GM21423 (cell line): ENCODE measurements at regions not wholly inside any gene's neighbourhood (a gene's known extent, or its start where the extent isn't known, plus 50 kb on each side); places are given as distances from the start of the nearest gene placed in this dataset.

Source experiments
- ATAC-seq: cut with Tn5 transposase; IDR thresholded peaks from one replicate; pipeline ENCODE4 v1.9.1; 2021; ENCODE audit warnings: mild to moderate bottlenecking, moderate library complexity; ENCODE audit not compliant: unreplicated experiment

DNA sequence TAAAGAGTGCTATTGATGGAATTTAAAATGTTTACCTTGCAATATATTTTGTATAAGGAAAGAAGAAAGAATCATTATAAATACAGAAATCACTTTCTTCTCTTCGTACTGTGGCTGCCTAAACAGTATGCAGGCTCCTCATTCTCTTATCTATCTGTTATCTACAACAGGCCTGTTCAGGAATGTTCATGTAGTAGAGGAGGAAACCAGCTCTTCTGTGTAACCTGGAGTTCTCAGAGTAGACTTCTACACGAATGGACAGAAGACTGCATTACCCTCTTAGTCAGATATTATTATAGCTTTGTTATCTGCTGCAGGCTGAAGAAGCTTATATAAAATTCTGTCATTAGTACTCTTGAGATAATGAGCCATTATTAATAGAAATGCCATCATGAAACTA, 1225.9 kb upstream of the CNTN5 start:
- no peak for ATAC-seq

DNA sequence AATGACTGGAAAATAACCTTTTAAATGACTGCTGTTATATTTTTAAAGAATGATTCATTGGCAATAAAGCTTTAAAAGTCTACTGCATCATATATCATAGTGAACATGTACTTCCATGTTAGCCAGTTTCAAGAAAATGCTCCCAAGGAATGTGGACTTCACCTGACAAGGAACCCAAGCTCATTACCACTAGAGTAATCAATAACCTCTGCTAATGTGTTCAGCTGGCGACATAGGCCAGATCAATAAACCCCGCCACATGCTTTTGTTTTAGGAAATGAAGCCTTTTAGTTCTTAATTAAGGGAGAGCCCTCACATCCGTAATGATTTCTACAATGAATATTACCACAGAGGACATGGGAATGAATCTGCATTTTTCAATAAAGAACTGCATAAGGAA, 1219.9 kb upstream of the CNTN5 start:
- ATAC-seq = no peak

DNA sequence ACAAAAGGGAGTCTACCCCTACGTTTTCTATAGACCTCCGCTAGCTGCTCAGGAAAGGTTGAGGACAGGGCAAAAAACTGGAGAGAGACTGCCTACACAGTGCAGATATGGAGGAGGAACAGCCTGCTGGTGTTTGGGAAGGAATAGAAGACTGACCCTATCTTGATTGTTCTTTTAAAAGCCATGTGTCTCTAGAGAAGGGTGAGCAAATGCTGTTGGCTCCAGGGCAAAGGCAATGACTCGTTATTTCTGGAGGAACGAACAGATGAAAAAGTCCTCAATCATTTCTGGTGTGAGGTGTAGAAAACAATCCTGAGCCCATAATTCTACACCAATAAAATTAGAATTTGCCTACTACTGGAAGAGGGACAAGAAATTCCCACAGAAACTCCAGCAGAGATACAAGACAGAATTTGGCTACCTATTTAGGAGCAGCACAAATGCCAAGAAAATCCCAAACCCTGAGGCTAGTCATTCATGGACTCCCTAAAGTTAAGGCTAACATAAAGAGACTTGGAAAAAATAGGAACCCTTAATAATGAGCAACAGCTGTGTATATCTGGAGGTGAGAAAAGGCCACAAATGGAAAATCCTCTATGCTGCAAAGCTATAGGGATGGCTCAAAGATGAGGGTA, 1206.3 kb upstream of the CNTN5 start:
- ATAC-seq = no peak

DNA sequence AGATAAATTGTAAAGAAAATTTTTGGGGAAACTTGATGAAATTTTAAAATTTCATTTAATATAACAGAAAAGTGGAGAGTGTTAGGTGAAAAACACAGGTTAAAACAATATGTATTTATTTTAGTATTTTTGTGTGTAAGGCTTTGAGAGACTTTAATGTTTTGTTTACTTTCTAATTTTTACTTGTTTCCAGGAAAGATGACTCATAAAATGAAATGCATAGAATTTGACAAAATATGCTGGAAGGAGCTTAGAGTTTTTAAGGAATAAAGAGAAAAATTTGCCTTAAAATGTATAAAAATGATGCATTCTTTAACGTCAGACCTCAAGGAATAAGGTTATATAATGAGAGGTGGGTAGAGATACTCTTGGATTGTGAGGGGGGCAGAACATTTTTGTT, 1205.1 kb upstream of the CNTN5 start:
- ATAC-seq = no peak

DNA sequence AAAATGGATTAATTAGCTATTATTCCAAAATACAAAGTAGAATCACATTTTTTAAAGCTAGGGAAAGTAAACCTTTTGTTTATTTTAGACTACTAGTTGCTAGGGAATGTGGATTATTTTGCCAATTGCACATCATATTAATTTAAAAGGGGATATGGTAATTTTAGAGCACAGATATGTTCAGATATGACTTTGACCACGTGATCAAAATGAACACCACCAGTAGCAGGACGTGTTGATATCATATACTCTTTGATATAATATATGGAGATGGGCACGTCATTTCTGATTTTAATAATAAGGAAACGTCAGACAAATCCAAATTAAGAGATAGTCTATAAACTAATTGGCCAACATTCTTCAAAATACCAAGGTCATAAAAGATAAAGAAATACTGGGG, 1188.3 kb upstream of the CNTN5 start:
- ATAC-seq = no peak

DNA sequence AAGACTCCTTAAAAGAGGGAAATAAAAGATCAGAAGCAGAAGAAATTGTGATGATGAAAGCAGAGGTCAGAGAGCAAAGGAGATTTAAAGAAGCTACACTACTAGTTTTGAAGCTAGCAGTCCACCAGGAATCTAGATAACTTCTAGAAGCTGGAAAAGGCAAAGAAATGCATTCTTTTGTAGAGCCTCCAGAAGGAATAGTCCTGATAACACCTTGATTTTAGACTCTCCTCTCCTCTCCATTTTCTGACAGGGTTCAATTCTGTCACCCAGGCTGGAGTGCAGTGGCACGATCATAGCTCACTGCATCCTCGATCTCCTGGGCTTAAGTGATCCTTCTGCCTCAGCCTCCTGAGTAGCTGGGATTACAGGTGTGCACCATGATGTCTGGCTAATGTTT, 1187.3 kb upstream of the CNTN5 start:
- ATAC-seq = no peak

DNA sequence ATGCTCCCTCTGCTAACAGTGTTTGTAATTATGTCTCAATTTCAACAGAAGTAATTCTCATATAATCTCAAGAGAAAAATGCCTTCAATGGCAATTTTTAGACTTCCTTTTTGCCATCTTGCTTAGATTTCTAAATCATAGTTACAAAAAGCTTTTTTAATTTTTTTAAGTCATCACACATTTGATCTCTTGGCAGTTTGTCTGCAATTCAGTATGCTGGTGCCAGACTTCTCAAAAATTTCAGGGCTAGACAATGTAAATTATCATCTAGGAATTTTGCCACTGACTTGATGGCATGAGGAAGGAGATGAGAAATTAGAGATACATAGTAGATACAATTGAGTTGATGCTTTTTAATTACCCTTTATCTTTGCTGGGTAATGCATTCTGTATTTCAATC, 1176.7 kb upstream of the CNTN5 start:
- no peak for ATAC-seq

DNA sequence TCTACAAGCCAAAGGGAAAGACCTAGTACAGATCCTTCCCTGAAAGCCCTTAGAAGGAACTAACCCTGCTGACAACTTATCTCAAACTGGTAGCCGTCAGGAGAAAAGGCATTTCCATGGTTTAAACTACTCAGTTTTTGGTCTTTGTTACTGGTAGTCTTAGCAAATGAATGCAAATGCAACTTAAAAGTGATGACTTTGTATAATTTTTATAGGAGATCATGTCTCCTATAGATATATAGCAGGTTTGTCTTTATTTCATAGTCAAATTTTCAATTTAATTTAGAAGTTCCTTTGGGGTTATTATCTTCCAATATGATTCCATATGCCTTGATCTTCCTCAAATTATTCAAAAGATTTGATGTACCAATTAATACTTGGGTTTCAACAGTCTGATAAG, 1173.0 kb upstream of the CNTN5 start:
- no peak for ATAC-seq

DNA sequence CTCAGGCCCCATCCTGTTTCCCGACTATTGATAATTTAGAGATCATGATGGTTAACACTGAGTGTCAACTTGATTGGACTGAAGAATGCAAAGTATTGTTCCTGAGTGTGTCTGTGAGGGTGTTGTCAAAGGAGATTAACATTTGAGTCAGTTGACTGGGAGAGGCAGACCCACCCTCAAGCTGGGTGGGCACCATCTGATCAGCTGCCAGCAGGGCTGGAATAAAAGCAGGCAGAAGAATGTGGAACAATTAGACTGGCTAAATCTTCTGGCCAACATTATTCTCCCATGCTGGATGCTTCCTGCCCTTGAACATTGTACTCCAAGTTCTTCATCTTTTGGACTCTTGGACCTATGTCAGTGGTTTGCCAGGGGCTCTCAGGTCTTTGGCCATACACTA, 1170.0 kb upstream of the CNTN5 start:
- no peak for ATAC-seq

DNA sequence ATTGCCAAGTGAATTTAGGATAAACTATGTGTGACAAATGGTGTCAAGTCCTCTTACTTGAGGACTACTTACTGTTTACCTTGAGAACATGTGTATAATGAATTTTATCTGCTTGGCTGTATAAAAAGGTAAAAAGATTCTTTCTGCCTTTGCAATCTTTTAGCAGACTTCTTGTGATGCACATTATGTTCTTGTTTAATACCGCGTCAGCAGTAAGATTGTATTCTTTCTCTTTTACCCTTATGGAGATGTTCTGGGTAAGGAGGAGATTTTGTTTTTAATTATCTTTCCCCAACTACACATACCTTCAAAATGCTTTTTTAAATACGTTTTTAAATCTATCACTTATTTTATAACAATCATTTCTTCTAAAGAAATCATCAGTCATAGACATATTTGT, 1166.4 kb upstream of the CNTN5 start:
- no peak for ATAC-seq

DNA sequence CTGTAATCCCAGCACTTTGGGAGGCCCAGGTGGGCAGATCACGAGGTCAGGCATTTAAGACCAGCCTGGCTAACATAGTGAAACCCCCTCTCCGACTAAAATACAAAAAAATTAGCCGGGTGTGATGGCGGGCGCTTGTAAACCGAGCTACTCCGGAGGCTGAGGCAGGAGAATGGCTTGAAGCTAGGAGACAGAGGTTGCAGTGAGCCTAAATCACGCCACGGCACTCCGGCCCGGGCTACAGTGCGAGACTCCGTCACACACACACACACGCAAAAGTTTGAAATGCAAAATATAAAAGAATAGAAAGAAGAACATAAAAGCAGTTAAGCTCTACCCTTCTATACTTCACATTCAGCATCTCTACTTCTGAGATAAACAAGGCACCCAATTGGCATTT, 1165.9 kb upstream of the CNTN5 start:
- ATAC-seq = no peak

DNA sequence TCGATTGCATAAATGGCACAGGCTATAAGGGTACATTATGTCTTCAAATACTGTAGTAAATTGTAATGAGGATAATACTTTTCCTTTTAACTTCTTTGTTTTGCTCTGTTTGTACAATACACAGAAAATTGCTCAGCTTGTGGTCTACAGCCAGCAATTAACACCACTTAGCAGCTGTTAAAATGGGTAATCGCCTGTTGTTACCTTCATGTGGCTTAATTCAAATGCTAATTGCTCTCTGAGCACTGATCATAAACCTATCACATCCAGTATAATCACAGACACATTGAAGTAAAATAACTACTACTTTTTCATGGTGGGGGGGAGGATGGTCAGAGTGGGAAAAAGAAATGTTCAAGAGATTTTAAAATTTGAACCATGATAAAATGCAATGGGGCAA, 1164.1 kb upstream of the CNTN5 start:
- ATAC-seq = no peak

DNA sequence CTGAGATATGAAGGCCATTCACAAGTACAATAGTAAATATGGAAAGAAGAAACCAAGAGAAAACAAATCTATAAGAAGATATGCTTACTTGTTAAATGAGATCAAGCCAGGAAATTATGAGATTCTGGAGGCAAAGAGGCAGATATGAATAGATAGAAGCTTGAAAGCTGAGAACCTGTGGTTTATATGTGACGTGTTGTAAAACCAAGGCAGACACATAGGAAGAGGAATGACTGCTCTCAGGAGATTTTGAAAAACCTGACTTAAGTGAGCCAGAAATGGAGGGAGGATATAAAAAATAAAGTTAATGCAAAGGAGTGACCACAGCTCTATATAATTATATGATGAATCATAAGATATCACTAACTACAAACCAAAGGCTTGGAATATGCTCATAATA, 1160.5 kb upstream of the CNTN5 start:
- ATAC-seq = no peak

DNA sequence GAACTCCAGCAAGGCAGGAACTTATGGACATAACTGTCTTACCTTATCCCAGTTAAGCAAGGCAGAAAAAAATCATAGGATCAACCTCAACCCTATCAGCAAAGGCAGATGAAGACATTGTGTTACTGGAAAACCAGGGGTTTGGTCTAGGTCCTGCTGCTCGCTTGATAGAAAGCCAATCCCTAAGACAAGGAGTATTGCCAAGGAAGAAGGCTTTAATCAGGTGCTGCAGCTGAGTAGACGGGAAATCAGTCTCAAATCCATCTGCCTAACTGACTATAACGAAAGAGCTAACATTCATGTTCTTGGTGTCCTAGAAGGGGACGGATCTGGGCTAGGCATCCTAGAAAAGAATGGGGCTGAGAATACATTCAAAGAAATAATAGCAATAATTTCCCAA, 1158.7 kb upstream of the CNTN5 start:
- no peak for ATAC-seq

DNA sequence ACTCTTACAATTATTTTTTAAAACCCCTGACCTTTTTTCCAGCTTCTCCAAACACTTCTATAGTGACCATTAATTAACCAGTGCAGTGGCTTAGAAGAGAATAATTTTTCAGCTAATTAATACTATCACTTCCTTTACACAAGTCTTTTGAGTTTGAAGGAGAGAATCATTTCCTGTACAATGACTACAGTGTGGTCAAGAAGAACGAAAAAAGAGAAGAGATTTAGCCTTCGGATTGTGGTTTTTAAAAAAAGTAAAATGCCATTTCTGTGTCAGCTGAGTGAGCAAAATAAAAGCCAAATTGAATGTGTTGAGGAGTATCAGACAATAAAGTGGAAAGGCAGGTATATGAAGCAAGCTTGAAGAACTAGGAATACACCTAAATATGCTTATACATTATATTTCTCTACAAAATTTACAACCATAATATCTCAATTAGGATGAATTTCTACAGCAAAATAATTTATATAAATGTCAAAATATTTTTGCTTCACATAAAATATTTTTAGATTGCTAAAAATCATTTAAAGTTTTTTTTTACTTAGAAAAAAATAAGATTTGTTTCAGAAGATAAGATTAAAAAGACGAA, 1155.2 kb upstream of the CNTN5 start:
- no peak for ATAC-seq

DNA sequence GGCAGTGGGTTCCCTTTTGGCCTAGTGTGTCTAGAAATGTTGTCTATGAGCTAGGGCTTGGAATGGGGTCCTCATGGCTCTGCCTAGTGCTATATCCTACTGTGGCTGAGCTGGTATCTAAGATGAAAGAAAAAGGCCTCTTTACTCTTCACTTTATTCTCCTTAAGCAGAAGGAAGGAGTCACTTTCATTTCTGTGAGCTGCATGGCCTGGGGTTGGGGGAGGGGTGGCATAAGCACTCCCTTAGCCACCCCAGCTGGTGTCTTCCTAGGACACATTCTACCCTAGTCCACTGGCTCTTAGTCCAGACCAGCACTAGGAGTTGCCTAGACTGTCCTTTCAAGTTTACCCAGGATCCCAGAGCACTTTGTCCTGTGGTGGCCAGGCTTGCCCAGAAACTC, 1148.9 kb upstream of the CNTN5 start:
- ATAC-seq = no peak

DNA sequence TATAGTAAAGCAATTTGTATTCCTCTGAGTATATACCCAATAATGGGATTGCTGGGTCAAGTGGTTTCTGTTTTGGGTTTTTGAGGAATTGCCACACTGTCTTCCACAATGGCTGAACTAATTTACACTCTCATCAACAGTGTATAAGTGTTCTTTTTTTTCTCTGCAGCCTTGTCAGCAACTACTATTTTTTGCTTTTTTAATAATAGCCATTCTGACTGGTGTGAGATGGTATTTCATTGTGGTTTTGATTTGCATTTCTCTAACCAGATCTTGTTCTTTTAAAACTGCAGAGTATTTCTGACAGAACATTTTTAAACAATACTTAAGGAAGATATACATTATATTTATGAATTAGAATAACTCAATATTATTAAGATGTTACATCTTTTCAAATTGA, 1140.5 kb upstream of the CNTN5 start:
- no peak for ATAC-seq

DNA sequence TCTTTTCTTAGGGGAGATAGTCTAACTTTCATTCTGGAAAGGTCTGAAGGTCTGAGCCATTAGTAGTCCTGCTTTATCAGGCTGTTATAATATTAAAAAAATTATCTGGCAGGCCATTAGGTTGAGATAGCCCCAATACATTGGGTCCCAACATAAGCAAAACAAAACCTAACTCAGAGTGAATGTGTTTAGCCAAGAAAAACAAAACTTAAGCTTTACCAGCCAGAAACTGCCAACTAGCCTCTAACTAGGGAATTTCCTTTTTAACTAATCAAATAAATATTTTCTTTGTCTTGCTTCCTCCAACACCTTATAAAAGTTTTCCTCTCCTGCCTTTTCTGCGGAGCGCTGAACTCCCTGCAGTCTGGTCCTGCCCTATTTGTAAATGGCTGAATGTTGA, 1137.7 kb upstream of the CNTN5 start:
- ATAC-seq = no peak

DNA sequence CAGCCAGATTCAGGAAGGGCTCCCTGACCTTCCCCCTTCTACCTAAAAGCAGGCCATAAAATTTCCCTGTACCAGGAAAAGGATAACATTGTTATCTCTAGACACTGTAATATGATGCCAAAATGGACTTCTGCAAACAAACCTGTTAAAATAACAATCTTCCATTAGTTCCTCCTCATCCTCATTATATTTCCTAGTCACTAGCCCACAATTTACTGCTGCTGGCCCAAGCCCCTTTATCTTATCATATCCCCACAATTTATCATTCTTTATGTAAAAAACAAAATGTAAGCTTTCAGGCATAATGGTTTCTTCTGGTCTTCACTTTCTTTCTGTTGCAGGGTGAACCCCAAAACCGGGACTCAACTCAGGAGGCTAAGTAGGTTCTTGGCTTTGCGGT, 1132.1 kb upstream of the CNTN5 start:
- ATAC-seq = no peak

DNA sequence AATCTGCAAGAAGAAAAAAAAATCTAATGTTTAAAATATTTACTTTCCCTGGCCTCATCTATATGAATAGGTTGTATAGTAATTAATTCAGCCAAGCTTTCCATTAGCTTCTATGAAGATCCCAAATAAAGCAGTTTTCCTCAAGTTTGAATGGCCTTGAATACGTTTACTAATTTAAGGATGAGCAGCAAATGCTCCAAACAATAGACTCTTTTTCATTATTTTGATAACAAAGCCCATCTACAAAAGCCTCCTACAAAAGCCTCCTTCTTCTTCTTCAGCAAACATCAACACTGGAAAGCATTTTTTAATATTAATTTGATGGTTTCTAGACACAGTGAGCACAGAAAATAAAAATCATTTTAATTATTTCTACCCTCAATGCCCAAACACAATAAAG, 1130.3 kb upstream of the CNTN5 start:
- ATAC-seq = no peak

DNA sequence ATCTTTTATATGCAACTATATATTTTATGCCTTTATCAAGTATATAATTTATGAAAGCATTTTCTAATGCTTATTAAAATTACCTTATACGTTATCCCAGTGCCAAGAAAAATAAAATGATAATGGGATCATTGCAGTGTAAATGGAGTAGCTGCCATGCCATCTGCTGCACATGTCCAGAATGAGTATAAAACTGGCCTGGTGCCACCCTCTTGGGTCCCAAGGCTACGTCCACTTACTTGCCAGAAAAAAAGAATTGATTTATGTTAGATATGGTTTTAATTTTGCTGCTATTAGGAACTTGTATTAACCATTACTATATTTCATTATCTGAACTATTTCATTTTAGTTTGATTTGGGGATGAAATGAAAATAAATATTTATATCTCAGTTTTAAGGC, 1127.1 kb upstream of the CNTN5 start:
- no peak for ATAC-seq

DNA sequence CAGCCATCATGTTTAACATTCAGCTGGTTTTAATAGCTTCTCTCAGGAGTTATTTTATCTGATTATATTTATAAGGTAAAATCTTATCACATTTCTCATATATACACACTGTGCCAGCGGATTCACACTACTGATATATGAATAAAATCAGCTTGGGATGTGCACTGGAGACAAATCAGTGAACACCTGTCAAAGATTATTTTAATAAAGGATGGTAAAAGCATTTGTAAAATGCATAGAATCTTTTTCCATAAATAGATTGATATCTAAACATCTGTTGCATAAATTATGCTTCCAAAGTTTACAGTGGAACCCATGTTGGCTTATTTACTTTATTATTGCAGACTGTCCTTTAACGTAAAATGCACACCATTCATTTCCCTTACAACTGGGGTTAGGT, 1125.8 kb upstream of the CNTN5 start:
- ATAC-seq = no peak

DNA sequence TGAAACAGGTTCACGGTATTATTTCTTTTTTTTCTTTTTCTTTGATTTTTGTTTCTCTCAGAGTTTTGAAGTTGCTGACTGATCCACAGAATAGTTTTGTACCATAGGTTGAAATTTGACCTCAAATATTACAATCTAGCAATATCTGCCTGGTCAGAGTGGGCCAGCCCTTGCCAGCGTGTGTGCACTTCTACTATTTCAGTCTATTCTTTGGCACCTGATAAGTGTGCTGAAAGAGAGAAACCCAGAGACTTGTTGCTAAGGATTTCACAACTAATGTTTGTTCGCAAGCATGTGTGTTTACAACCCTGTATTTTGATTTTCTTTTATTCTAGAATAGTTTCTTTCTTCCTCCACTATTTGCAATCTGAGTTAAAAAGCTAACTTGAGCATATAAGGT, 1125.2 kb upstream of the CNTN5 start:
- ATAC-seq = no peak
